ENCODE measurements at regions not wholly inside any gene's neighbourhood (a gene's known extent, or its start where the extent isn't known, plus 50 kb on each side); places are given as distances from the start of the nearest gene placed in this dataset.

GRCh38 chr18:10202845-10203321 is 251.6 kb upstream of the APCDD1 start:
- no peak for DNase-seq (ENCODE audit: low read depth in 2 of 3, low spot score in 2 of 3)

DNA sequence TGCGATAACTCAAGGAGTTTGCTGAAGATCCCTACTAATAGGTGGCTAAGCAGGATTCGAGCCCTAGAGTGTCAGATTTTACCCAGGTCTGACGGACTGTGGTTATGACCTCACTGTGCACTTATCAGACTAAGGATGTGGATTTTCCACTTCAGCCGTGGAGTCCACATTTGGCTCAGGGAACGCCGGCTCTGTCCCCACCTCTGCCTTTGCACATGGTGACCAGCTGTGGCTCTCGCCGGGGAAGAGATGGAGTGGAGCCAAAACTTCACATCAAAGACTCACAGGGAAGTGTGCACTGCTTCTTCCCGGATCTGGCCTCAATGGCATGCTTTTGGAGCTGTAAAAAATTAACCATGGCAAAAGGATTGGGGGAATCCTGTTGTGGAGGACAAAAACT is 249.3 kb upstream of the APCDD1 start:
- DNase-seq (ENCODE audit: low read depth in 2 of 3, low spot score in 2 of 3): no peak

DNA sequence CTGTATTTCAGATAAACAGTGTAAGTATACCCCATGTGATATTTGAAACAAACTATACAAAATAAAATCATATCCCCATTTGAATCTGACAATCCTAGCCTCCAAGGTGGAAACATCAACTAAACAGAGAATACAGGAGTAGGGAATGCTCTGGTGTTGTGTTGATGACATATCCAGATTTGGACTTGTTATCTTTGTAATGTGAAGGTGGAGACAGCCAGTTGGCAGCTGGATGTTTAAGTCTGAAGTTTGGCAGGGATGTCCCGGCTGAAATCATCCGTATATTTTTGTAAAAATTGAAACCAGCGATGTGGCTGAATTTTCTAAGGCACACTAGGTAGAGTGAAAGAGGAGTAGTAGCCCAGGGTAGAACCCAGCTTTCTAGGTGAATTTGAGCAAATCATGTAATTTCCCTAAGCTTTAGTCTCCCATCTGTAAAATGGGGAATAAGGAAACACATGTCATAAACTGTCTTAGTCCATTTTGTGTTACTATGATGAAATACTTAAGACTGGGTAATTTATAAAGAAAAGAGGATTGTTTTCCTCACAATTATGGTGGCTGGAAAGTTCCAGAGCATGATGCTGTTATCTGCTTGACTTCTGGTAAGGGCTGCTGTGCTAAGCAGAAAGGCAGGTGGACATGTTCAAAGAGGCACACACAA is 246.6 kb upstream of the APCDD1 start:
- no peak for DNase-seq (ENCODE audit: low read depth in 2 of 3, low spot score in 2 of 3)

DNA sequence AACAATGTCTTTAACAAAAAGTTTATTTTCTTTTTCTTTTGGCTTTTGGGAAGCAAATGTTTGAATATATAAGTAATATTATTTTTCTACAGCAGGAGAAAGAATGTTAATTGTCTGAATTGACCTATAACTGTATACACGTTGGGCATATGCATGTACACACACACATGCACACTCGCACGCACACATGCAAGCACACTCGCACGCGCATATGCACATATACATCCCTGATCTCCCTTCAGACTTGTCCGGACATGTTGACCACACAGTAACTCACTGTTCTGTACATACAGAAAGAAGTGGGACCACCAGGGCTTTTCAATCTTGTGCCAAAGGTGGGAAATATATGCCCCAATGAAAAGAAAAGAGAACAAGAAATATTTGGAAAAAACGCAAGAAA is 245.1 kb upstream of the APCDD1 start:
- DNase-seq (ENCODE audit: low read depth in 2 of 3, low spot score in 2 of 3): no peak

DNA sequence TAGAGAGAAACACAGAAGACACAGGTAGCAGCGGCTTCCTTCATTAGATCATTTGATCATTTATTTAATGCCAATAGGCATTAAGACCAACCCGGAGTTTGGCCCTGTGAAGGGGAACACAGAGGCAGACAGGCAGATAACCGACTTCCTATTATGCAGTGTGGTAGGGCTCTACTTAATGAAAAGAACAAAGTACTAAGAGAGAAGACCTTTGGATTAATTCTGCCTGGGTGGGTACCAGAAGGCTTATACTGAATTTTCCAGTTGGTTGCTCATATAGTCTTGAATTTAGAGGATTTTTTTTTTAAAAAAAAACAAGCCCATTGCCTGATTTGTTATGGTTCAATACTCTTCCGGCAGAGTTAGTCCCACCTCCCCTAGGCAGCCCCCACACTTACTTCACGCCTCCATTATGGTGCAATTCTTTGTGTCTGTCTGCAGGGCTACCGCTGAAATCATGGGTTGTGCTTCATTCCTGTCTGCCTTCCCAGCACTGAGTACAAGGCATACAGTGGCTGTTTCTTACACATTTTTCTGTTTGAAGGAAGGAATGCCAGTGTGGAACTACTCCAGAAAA is 244.3 kb upstream of the APCDD1 start:
- DNase-seq (ENCODE audit: low read depth in 2 of 3, low spot score in 2 of 3): no peak

DNA sequence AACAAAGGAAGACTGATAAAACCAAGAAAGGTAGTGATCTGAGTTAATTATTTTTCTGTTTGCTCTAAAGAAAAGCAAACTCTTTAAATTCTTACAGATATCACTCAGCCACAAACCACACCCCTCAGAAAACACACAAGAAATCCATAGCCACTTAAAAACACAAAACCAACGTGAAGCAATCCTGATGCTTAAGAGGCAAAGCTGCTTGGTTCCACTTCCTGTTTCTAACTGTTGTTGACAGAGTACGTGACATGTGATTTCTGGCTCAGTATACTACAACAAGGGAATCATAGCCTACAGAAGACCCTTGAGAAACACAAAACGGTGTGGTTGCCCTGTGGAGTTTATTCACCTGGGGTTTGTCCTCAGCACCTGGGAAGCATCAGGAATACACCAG is 240.9 kb upstream of the APCDD1 start:
- peak in 2 of 3 donors; percentile 46 to 84 for DNase-seq (ENCODE audit: low read depth in 2 of 3, low spot score in 2 of 3)

DNA sequence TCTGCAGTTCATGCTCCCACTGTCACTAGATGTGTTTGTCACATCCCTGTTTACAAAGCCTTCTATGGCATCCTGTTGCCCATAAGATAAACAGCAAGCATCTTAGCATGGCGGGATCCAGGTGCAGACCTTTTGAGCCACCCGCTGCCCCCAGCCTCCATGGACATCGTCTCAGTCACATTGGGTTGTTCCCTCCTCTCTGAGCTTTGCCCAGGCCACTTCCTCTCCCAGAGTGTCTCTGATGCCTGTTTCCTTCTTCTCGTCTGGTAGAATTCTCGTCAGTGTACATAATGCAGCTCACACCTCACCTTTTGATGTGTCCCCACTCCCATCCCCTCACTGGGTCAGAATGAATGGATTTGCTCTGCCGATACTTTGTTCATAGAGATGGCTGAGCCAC is 239.0 kb upstream of the APCDD1 start:
- no peak for DNase-seq (ENCODE audit: low read depth in 2 of 3, low spot score in 2 of 3)

- DNase-seq (ENCODE audit: low read depth in 2 of 3, low spot score in 2 of 3): no peak
Observed at GRCh38 chr18:10216791-10217190, 237.6 kb upstream of the APCDD1 start.

DNA sequence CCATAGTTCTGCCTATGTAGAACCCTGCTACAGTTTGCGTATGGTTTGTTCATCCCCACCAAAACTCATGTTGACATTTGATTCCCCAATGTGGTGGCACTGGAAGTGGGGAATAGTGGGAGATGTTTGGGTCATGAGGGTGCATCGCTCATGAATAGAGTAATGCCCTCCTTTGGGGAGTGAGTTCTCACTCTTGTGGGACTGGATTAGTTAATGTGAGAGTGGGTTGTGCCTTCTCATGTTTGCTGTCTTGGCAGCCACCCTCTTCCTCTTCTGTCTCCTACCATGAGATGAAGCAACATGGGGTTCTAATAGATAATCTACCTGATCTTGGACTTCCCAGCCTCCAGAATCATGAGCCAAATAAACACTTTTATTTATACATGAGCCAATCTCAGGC is 237.2 kb upstream of the APCDD1 start:
- DNase-seq (ENCODE audit: low read depth in 2 of 3, low spot score in 2 of 3): no peak

DNA sequence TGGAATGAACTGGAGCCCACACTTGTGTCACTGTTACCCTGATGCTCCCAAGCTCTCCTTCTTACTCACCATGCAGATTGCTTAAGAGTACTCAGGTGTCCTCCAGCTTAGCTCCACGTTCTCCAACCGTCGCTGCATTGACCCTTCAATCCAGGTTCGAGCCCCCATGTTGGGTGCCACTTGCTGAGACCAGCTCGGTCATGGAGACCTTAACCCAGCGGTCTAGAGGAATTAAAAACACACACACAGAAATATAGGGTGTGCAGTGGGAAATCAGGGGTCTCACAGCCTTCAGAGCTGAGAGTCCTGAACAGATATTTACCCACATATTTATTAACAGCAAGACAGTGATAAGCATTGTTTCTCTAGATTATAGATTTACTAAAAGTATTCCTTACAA is 229.1 kb upstream of the APCDD1 start:
- no peak for DNase-seq (ENCODE audit: low read depth in 2 of 3, low spot score in 2 of 3)

GRCh38 chr18:10226971-10227370 is 227.5 kb upstream of the APCDD1 start:
- DNase-seq (ENCODE audit: low read depth in 2 of 3, low spot score in 2 of 3): no peak

DNA sequence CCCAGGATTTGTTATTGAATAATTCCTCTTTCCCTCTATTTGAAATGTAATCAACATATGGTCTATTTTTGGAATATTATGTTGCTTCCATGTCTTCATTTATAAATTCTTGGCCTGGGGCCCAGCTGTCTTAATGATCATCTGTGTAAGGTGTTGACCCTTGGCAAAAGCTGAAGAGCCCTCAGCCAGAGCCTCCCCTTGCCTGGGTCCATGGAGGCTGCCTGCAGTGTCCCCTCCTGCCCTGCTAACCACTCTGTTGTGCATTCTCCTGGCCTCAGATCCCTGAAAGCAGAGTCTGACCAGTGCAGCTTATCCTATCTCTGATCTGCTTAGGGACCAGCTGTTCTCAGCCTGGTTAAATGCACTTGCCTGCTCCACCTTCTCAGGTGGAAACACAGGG is 226.1 kb upstream of the APCDD1 start:
- DNase-seq (ENCODE audit: low read depth in 2 of 3, low spot score in 2 of 3): no peak

GRCh38 chr18:10229458-10229857 is 225.0 kb upstream of the APCDD1 start:
- DNase-seq (ENCODE audit: low read depth in 2 of 3, low spot score in 2 of 3): no peak

GRCh38 chr18:10230072-10230471 is 224.4 kb upstream of the APCDD1 start:
- peak in 1 of 3 donors; percentile 13 for DNase-seq (ENCODE audit: low read depth in 2 of 3, low spot score in 2 of 3)

DNA sequence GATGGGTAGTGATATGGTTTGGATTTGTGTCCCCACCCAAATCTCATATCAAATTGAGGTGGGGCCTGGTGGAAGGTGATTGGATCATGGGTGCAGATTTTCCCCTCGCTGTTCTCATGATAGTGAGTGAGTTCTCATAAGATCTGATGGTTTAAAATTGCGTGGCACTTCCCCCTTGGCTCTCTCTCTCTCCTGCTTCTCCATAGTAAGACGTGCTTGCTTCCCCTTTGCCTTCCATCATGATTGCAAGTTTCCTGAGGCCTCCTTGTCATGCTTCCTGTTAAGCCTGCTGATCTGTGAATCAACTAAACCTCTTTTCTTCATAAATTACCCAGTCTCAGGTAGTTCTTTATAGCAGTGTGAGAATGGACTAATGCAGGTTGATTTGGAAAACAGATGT is 223.2 kb upstream of the APCDD1 start:
- no peak for DNase-seq (ENCODE audit: low read depth in 2 of 3, low spot score in 2 of 3)

GRCh38 chr18:10232062-10232461 is 222.4 kb upstream of the APCDD1 start:
- no peak for DNase-seq (ENCODE audit: low read depth in 2 of 3, low spot score in 2 of 3)

GRCh38 chr18:10233082-10233875 is 221.2 kb upstream of the APCDD1 start:
- DNase-seq (ENCODE audit: low read depth in 2 of 3, low spot score in 2 of 3): no peak

- no peak for DNase-seq (ENCODE audit: low read depth in 2 of 3, low spot score in 2 of 3)
Observed at GRCh38 chr18:10234281-10234680, 220.2 kb upstream of the APCDD1 start.

DNA sequence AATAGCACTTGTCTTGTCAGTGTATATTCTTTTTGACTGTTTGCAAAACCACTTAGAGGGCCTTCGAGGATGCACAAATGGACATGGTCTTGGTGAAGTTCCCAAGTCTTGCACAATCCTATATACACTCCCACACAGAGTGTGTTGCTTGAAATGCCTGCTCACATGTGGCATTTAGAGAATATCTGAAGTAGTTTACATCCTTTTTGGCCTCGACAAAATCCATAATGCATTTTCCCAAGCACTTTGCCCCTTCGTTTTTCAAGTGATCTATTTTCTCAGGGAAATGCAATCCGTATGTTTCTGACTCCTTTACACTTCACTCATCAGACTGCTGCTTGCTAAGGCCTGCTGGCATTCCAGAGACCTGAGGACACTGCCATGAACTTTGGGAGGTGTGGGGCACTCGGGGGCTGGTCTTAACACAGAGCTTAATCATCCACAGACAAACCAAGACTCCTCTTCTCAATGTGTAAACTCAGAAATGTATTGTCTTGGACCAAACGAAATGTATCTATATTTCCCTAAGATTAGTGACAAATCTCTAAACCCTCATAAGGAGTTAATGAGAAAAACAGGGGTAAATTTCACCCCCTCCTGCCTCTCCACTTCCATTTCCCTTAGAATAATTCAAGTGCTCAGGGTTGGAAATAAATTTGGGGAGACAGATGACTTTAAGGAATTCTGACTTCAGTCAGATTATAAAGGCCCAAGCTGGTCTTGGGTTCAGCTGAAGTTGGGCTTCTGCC is 219.3 kb upstream of the APCDD1 start:
- no peak for DNase-seq (ENCODE audit: low read depth in 2 of 3, low spot score in 2 of 3)

DNA sequence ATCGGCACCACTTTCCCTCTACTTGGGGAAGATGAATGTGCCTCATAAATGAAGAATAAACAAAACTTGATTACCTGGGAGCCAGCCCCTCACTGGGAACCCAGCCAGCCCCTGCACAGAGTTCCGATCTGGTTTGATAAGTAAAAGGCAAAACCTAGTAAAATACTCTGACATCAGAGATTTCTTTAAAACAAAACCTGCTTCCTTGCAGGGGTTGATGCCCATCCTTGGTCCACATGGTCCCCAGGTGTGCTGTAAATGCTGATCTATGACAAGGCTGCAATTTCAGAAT is 218.8 kb upstream of the APCDD1 start:
- no peak for DNase-seq (ENCODE audit: low read depth in 2 of 3, low spot score in 2 of 3)

DNA sequence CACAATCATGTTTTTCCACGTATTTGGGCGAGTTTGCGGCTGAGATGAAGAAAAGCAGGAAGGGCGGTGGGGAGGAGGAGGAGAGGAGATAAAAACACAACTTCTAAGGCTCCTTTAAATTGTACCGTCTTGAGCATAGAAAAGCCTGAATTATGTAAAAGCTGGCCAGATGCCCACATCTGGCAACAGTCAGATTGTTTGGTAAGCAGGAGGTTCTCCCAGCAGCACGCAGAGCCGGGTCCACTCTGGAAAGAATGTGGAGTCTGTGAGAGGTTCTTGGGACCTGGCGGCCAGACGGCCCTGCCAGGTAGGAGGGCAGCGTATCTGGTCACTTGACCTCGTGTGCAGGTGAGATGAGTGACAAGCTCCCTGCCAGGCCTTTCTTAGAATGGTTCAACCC is 215.3 kb upstream of the APCDD1 start:
- peak in 2 of 3 donors; percentile 3 to 25 for DNase-seq (ENCODE audit: low read depth in 2 of 3, low spot score in 2 of 3)
